H1 (cell line): ENCODE measurements at regions not wholly inside any gene's neighbourhood (a gene's known extent, or its start where the extent isn't known, plus 50 kb on each side); places are given as distances from the start of the nearest gene placed in this dataset.

Experiments
- CTCF ChIA-PET: fragments of 300-600 bp; sonication (Branson Sonifier 250); formaldehyde crosslinking; loops from one replicate; lab custom pipeline; 2021; ENCODE audit not compliant: partially characterized antibody; lab: Charles Lee
- POLR2A ChIA-PET: fragments of 300-600 bp; sonication (Branson Sonifier 250); formaldehyde crosslinking; loops from one replicate; lab custom pipeline; 2021; ENCODE audit warnings: inconsistent platforms; ENCODE audit not compliant: partially characterized antibody; lab: Charles Lee
- DNase-seq, 2 experiments: peaks; one replicate each; pipeline versions ENCODE4 v3.0.0 to v3.0.0-alpha.2; 2010 to 2022; ENCODE audit warnings: low spot score in 2 of 2, low read depth in 1 of 2, mixed read lengths in 1 of 2
- FAIRE-seq: peaks from 2 replicates; lab custom pipeline; 2011; peaks lifted over from hg19 to GRCh38; lab: Jason Lieb, UNC
- H2AFZ ChIP-seq: 2 replicates; pipeline ENCODE4 v1.8.1; 2012; ENCODE audit warnings: low read length, inconsistent platforms
- H2AK5ac ChIP-seq: 2 replicates; pipeline ENCODE4 v1.6.1; 2013; ENCODE audit warnings: low read depth, low read length
- H2BK120ac ChIP-seq: replicated peaks from 2 replicates; pipeline ENCODE3; 2013; ENCODE audit warnings: low read depth, low read length, inconsistent platforms
- H2BK12ac ChIP-seq: 2 replicates; pipeline ENCODE4 v1.6.1; 2013; ENCODE audit warnings: low read depth, low read length
- H2BK15ac ChIP-seq: 2 replicates; pipeline ENCODE4 v1.6.1; 2013; ENCODE audit warnings: low read length
- H2BK20ac ChIP-seq: 2 replicates; pipeline ENCODE4 v1.6.1; 2013; ENCODE audit warnings: low read length
- H2BK5ac ChIP-seq: 2 replicates; pipeline ENCODE4 v1.6.1; 2013; ENCODE audit warnings: low read depth, low read length
- H3K14ac ChIP-seq: 2 replicates; pipeline ENCODE4 v1.6.1; 2013; ENCODE audit warnings: inconsistent platforms; ENCODE audit not compliant: insufficient read length
- H3K18ac ChIP-seq: 2 replicates; pipeline ENCODE4 v1.6.1; 2013; ENCODE audit warnings: low read length; ENCODE audit errors: extremely low read depth
- H3K23ac ChIP-seq: 2 replicates; pipeline ENCODE4 v1.6.1; 2013; ENCODE audit warnings: inconsistent platforms; ENCODE audit not compliant: insufficient read length
- H3K23me2 ChIP-seq: 2 replicates; pipeline ENCODE4 v1.6.1; 2013; ENCODE audit warnings: low read depth, low read length
- H3K27ac ChIP-seq: 2 replicates; pipeline ENCODE4 v1.6.1; 2011; ENCODE audit warnings: low read depth, low read length, inconsistent platforms
- H3K27me3 ChIP-seq, 4 experiments: replicated peaks in 1 of 4; 1 replicate in 1 of 4; 2 replicates in 3 of 4; pipeline versions ENCODE4 v1.6.1 to v1.8.1; 2011 to 2013; ENCODE audit warnings: low read length in 3 of 4, mild to moderate bottlenecking in 3 of 4, inconsistent platforms in 2 of 4, mixed read lengths in 2 of 4, moderate library complexity in 1 of 4; ENCODE audit not compliant: control insufficient read depth in 3 of 4, insufficient read depth in 3 of 4; ENCODE audit errors: extremely low read depth in 1 of 4
- H3K36me3 ChIP-seq, 4 experiments: 2 replicates each; pipeline versions ENCODE4 v1.6.1 to v1.8.1; 2011 to 2013; ENCODE audit warnings: mild to moderate bottlenecking in 4 of 4, low read length in 3 of 4, moderate library complexity in 2 of 4, control low read depth in 1 of 4, inconsistent platforms in 1 of 4; ENCODE audit not compliant: insufficient read depth in 4 of 4, control insufficient read depth in 2 of 4
- H3K4ac ChIP-seq: replicated peaks from 2 replicates; pipeline ENCODE3; 2013; ENCODE audit warnings: low read length, low read depth, mixed read lengths, inconsistent platforms; ENCODE audit not compliant: insufficient read length
- H3K4me1 ChIP-seq, 4 experiments: replicated peaks in 1 of 4; 1 replicate in 1 of 4; 2 replicates in 3 of 4; pipeline versions ENCODE4 v1.6.1 to v1.8.1; 2011 to 2013; ENCODE audit warnings: low read length in 3 of 4, inconsistent platforms in 2 of 4, mixed read lengths in 1 of 4; ENCODE audit not compliant: insufficient read depth in 4 of 4, control insufficient read depth in 3 of 4
- H3K4me2 ChIP-seq, 2 experiments: 2 replicates each; pipeline versions ENCODE4 v1.6.1 to v1.8.1; 2011 to 2013; ENCODE audit warnings: low read depth in 2 of 2, low read length in 2 of 2, control low read depth in 1 of 2, inconsistent platforms in 1 of 2, mild to moderate bottlenecking in 1 of 2; ENCODE audit not compliant: insufficient read depth in 1 of 2
- H3K4me3 ChIP-seq, 4 experiments: fragments of 200-600, 300-600 bp in 1 of 4; sonication (generic), shearing (Covaris generic), sonication (Bioruptor Twin) in 1 of 4; 2 replicates each; pipeline versions ENCODE4 v1.5.1 to v1.8.1; 2011 to 2016; ENCODE audit warnings: low read length in 4 of 4, low read depth in 3 of 4, control low read depth in 2 of 4, inconsistent platforms in 2 of 4, mild to moderate bottlenecking in 2 of 4, mixed read lengths in 1 of 4, moderate library complexity in 1 of 4; ENCODE audit not compliant: insufficient read depth in 2 of 4; ENCODE audit errors: extremely low read depth in 1 of 4
- H3K56ac ChIP-seq: replicated peaks from 2 replicates; pipeline ENCODE3; 2013; ENCODE audit warnings: low read depth, mild to moderate bottlenecking, mixed read lengths, low read length, inconsistent platforms; ENCODE audit not compliant: insufficient read length
- H3K79me1 ChIP-seq: 2 replicates; pipeline ENCODE4 v1.6.1; 2013; ENCODE audit warnings: low read depth, low read length, control low read depth
- H3K79me2 ChIP-seq, 2 experiments: 2 replicates each; pipeline versions ENCODE4 v1.6.1 to v1.8.1; 2012 to 2013; ENCODE audit warnings: low read length in 2 of 2, mild to moderate bottlenecking in 2 of 2, inconsistent platforms in 1 of 2; ENCODE audit not compliant: insufficient read depth in 2 of 2, control insufficient read depth in 1 of 2
- H3K9ac ChIP-seq, 4 experiments: replicated peaks in 1 of 4; 1 replicate in 1 of 4; 2 replicates in 3 of 4; pipeline versions ENCODE4 v1.6.1 to v1.8.1; 2011 to 2013; ENCODE audit warnings: low read depth in 3 of 4, low read length in 3 of 4, control low read depth in 2 of 4, mild to moderate bottlenecking in 2 of 4, moderate library complexity in 2 of 4, inconsistent platforms in 1 of 4; ENCODE audit errors: extremely low read depth in 1 of 4
- H3K9me3 ChIP-seq, 2 experiments: 2 replicates each; pipeline versions ENCODE4 v1.6.1 to v1.8.1; 2012 to 2013; ENCODE audit warnings: mild to moderate bottlenecking in 2 of 2, moderate library complexity in 2 of 2, control low read depth in 1 of 2, inconsistent platforms in 1 of 2, low read depth in 1 of 2, low read length in 1 of 2, mixed read lengths in 1 of 2; ENCODE audit not compliant: insufficient read depth in 2 of 2
- H4K20me1 ChIP-seq, 2 experiments: replicated peaks in 1 of 2; 2 replicates each; pipeline versions ENCODE3 to v1.8.1; 2011 to 2013; ENCODE audit warnings: inconsistent platforms in 2 of 2, low read length in 2 of 2, mild to moderate bottlenecking in 1 of 2; ENCODE audit not compliant: insufficient read depth in 2 of 2, control insufficient read depth in 1 of 2
- H4K5ac ChIP-seq: 2 replicates; pipeline ENCODE4 v1.6.1; 2013; ENCODE audit warnings: low read length, low read depth, mixed read lengths, inconsistent platforms; ENCODE audit not compliant: insufficient read length
- H4K8ac ChIP-seq: 2 replicates; pipeline ENCODE4 v1.8.0; 2013; ENCODE audit warnings: mild to moderate bottlenecking, moderate library complexity, low read length, inconsistent platforms; ENCODE audit not compliant: insufficient read depth; ENCODE audit errors: extremely low read depth
- H4K91ac ChIP-seq: replicated peaks from 2 replicates; pipeline ENCODE3; 2013; ENCODE audit warnings: low read length, mixed read lengths, inconsistent platforms; ENCODE audit not compliant: insufficient read length
- RAD21 ChIP-seq, 2 experiments: IDR thresholded peaks in 1 of 2; conservative IDR thresholded peaks in 1 of 2; 2 replicates each; pipeline ENCODE4 v1.6.1; 2011; ENCODE audit warnings: low read depth in 2 of 2, low read length in 2 of 2, improper control_type of control experiment in 1 of 2, inconsistent platforms in 1 of 2, mild to moderate bottlenecking in 1 of 2, moderate library complexity in 1 of 2
- SP1 ChIP-seq: IDR thresholded peaks from 2 replicates; pipeline ENCODE4 v1.6.1; 2011; ENCODE audit warnings: low read depth, low read length
- WGBS, 2 experiments: shearing (Covaris generic) in 1 of 2; methylation state at CpG; one replicate each; pipeline versions ENCODE4 v1.1.6 to v1.1.7; 2013 to 2015; ENCODE audit warnings: low lambda C conversion rate in 2 of 2, mixed read lengths in 2 of 2, inconsistent platforms in 1 of 2, low coverage in 1 of 2, missing lambda C conversion rate in 1 of 2; ENCODE audit not compliant: insufficient replicate concordance in 2 of 2, insufficient coverage in 1 of 2, insufficient read length in 1 of 2; ENCODE audit errors: extremely low coverage in 1 of 2, missing lambda C conversion rate in 1 of 2; 5-methylcytosine and 5-hydroxymethylcytosine counted together
- TF ChIP-seq, protein P1 (sequence below), 3 experiments: IDR thresholded peaks; 1 replicate in 2 of 3; 2 replicates in 1 of 3; pipeline versions ENCODE4 v1.5.1 to v1.6.1; 2011; ENCODE audit warnings: low read length in 3 of 3, mild to moderate bottlenecking in 3 of 3, inconsistent platforms in 2 of 3, low read depth in 1 of 3, moderate library complexity in 1 of 3; ENCODE audit not compliant: insufficient read depth in 1 of 3; ENCODE audit errors: control extremely low read depth in 1 of 3

DNA sequence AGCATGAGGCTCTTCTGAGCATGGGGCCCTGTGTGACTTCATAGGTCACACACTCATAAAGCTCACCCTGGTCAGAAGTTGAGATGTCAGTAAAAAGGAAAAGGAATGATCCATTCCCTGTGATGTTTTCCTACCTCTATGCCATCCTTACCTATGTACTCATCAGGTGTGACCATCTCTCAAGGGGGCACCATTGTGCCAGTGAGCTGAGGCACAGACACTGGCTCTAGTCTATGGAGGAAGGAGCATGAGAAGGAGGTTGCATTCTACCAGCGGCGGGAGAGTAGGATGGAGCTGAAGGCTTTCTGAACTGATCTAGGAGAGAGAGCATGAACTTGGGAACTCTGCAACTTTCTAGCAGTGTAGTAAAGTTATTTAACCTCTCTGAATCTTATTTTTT is 65.8 kb upstream of the RGL1 start:
- CTCF ChIA-PET: interaction anchor here (1.0 to 1.8 kb wide), 4 partner anchors 9 to 177 kb away, joined by 3 to 9 read pairs (median 4); no protein-coding TSS in a partner anchor
- 94% methylated on average over 2 of the region's 2 CpGs; no CpG with 5 or more reads in 1 of the 2 experiments for WGBS, 2 experiments
- no peak overlapping the region for H3K4me2 ChIP-seq

More for the DNA sequence above, 65.8 kb upstream of the RGL1 start:
- Histone ChIP-seq H3K4ac (no peak overlapping the region), H3K23me2 (no peaks in the 10 kb centered on the region), H2BK15ac (no peak overlapping the region), H3K27ac (no peak overlapping the region), H3K27me3 (no peaks in the 10 kb centered on the region), H3K4me1 (peaks cover 0 to 6% (median 0%) of the 10 kb centered on the region in 4 experiments; a peak in 1 of 7 replicates), H3K9me3 (no peaks in the 10 kb centered on the region), H2BK120ac (no peak overlapping the region), H3K14ac (peak overlapping the region; percentile 48), H3K9ac (no peak overlapping the region), H2AFZ (no peak overlapping the region), H4K8ac (no peak overlapping the region), H3K23ac (no peak overlapping the region), H2BK5ac (no peak overlapping the region), H3K56ac (no peak overlapping the region), H3K79me1 (no peaks in the 10 kb centered on the region), H2BK12ac (no peak overlapping the region), H3K18ac (no peak overlapping the region), H2BK20ac (no peak overlapping the region), H4K91ac (no peak overlapping the region), H2AK5ac (no peak overlapping the region), H3K4me3 (no peak overlapping the region), H3K79me2 (no peaks in the 10 kb centered on the region), H4K20me1 (no peaks in the 10 kb centered on the region), H4K5ac (no peak overlapping the region), H3K36me3 (no peaks in the 10 kb centered on the region)
- no peak for TF ChIP-seq SP1
- TF ChIP-seq RAD21 (IDR thresholded peaks at IDR 0.05 in 1 of 2, conservative IDR thresholded peaks at IDR 0.05 in 1 of 2; ENCODE audit: low read depth in 2 of 2, low read length in 2 of 2): peak; percentile 25 to 47; a peak in 3 of 4 replicates
- TF ChIP-seq, protein P1, sequence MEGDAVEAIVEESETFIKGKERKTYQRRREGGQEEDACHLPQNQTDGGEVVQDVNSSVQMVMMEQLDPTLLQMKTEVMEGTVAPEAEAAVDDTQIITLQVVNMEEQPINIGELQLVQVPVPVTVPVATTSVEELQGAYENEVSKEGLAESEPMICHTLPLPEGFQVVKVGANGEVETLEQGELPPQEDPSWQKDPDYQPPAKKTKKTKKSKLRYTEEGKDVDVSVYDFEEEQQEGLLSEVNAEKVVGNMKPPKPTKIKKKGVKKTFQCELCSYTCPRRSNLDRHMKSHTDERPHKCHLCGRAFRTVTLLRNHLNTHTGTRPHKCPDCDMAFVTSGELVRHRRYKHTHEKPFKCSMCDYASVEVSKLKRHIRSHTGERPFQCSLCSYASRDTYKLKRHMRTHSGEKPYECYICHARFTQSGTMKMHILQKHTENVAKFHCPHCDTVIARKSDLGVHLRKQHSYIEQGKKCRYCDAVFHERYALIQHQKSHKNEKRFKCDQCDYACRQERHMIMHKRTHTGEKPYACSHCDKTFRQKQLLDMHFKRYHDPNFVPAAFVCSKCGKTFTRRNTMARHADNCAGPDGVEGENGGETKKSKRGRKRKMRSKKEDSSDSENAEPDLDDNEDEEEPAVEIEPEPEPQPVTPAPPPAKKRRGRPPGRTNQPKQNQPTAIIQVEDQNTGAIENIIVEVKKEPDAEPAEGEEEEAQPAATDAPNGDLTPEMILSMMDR (IDR thresholded peaks at IDR 0.05; ENCODE audit: control extremely low read depth in 1 of 3, insufficient read depth in 1 of 3, low read depth in 1 of 3, low read length in 3 of 3): peak in 1 of 3 experiments; percentile 40; a peak in 2 of 4 replicates
- DNase-seq (no peak), FAIRE-seq (no peak)
- POLR2A ChIA-PET: no interaction called here
